Vagina (tissue), 2 donors: ENCODE measurements at regions not wholly inside any gene's neighbourhood (a gene's known extent, or its start where the extent isn't known, plus 50 kb on each side); places are given as distances from the start of the nearest gene placed in this dataset.
"Not testable (repeated sequence)": the region's sequence is repeated elsewhere in the genome, so short reads cannot be mapped to it uniquely, and the experiment has no call there.

Experiments used
- DNase-seq, 2 donors: peaks; one replicate each; pipeline ENCODE4 v3.0.0-alpha.2; 2017; ENCODE audit errors: extremely low spot score in 2 of 2
- H3K27ac ChIP-seq: fragments of 200-600 bp; sonication (generic); one replicate; pipeline ENCODE4 v1.5.1; 2019
- H3K27me3 ChIP-seq: fragments of 200-600 bp; sonication (generic); one replicate; pipeline ENCODE4 v1.5.1; 2019
- H3K36me3 ChIP-seq, 2 donors: fragments of 200-600 bp; sonication (generic); one replicate each; pipeline ENCODE4 v1.5.1; 2017 to 2019
- H3K4me1 ChIP-seq: fragments of 200-600 bp; sonication (generic); one replicate; pipeline ENCODE4 v1.5.1; 2019
- H3K4me3 ChIP-seq, 2 donors: fragments of 200-600 bp; sonication (generic); 1 replicate in 1 of 2; 2 replicates in 1 of 2; pipeline ENCODE4 v1.5.1; 2016 to 2019
- H3K9me3 ChIP-seq: fragments of 200-600 bp; sonication (generic); one replicate; pipeline ENCODE4 v1.5.1; 2019
- POLR2A ChIP-seq, 2 donors: fragments of 450-650 bp; IDR thresholded peaks; one replicate each; pipeline ENCODE4 v1.6.1; 2017; ENCODE audit warnings: antibody characterized with exemption in 2 of 2, mild to moderate bottlenecking in 2 of 2, moderate library complexity in 2 of 2
- POLR2AphosphoS5 ChIP-seq, 2 donors: sonication (generic); formaldehyde crosslinking; IDR thresholded peaks; one replicate each; pipeline ENCODE4 v1.9.0; 2017; ENCODE audit warnings: antibody characterized with exemption in 2 of 2, mild to moderate bottlenecking in 2 of 2, low read depth in 1 of 2; ENCODE audit not compliant: insufficient read depth in 1 of 2
- intact Hi-C: fragments of 100-400 bp; cut with DNase I; formaldehyde crosslinking; loops from one replicate; pipeline ENCODE4 v1.15.1; 2023
- TF ChIP-seq, protein P1 (sequence below), 3 experiments: fragments of 450-650 bp in 2 of 3; fragments of 200-600 bp in 1 of 3; sonication (generic) in 1 of 3; IDR thresholded peaks; one replicate each; pipeline ENCODE4 v1.5.1; 2017 to 2019; ENCODE audit warnings: antibody characterized with exemption in 3 of 3, mild to moderate bottlenecking in 2 of 3, moderate library complexity in 2 of 3

DNA sequence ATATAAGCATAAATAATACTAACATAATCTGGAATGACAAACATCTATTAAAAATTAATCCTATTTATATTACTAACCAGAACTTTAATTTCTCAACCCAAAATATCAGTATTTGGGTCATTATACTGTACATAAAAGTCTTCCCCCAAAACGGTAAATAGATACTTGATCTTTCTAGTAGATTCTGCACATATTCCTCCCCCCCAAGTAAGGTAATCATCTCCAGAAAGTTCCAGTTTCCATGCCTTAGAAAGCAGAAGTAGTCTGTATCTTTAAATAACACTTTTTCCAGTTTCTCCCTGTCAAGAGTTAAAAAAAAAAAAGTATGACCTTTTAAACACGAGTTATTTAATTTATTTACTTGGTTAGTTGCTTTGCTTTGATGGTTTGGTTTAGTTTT, 150.7 kb upstream of the MB21D2 start:
- TF ChIP-seq POLR2A (IDR thresholded peaks at IDR 0.05) = no peak
- TF ChIP-seq POLR2AphosphoS5 (IDR thresholded peaks at IDR 0.05; ENCODE audit: insufficient read depth in 1 of 2, low read depth in 1 of 2) = no peak
- TF ChIP-seq, protein P1, sequence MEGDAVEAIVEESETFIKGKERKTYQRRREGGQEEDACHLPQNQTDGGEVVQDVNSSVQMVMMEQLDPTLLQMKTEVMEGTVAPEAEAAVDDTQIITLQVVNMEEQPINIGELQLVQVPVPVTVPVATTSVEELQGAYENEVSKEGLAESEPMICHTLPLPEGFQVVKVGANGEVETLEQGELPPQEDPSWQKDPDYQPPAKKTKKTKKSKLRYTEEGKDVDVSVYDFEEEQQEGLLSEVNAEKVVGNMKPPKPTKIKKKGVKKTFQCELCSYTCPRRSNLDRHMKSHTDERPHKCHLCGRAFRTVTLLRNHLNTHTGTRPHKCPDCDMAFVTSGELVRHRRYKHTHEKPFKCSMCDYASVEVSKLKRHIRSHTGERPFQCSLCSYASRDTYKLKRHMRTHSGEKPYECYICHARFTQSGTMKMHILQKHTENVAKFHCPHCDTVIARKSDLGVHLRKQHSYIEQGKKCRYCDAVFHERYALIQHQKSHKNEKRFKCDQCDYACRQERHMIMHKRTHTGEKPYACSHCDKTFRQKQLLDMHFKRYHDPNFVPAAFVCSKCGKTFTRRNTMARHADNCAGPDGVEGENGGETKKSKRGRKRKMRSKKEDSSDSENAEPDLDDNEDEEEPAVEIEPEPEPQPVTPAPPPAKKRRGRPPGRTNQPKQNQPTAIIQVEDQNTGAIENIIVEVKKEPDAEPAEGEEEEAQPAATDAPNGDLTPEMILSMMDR (IDR thresholded peaks at IDR 0.05) = no peak
- Histone ChIP-seq H3K27ac (no peak overlapping the region), H3K36me3 (no peaks in the 10 kb centered on the region), H3K9me3 (no peaks in the 10 kb centered on the region), H3K27me3 (no peaks in the 10 kb centered on the region), H3K4me3 (no peak overlapping the region), H3K4me1 (no peaks in the 10 kb centered on the region)
- DNase-seq = no peak
- intact Hi-C loops = no loop called here

DNA sequence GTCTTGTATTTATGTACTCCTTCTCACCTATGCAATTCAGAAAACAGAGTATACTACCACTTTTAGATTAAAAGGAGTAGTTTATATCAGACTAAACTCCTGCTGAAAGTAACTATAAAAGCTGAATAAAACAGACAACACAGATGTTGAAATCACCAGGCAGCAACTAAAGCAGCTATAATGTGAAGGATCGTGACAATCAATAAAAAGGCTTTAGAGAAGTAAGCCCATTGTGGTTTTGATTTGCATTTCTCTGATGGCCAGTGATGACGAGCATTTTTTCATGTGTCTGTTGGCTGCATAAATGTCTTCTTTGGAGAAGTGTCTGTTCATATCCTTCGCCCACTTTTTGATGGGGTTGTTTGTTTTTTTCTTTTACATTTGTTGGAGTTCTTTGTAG, 152.1 kb upstream of the MB21D2 start:
- H3K36me3 ChIP-seq, H3K27me3 ChIP-seq, DNase-seq, intact Hi-C loops, H3K4me3 ChIP-seq, H3K4me1 ChIP-seq, H3K9me3 ChIP-seq, H3K27ac ChIP-seq: not testable (repeated sequence)

DNA sequence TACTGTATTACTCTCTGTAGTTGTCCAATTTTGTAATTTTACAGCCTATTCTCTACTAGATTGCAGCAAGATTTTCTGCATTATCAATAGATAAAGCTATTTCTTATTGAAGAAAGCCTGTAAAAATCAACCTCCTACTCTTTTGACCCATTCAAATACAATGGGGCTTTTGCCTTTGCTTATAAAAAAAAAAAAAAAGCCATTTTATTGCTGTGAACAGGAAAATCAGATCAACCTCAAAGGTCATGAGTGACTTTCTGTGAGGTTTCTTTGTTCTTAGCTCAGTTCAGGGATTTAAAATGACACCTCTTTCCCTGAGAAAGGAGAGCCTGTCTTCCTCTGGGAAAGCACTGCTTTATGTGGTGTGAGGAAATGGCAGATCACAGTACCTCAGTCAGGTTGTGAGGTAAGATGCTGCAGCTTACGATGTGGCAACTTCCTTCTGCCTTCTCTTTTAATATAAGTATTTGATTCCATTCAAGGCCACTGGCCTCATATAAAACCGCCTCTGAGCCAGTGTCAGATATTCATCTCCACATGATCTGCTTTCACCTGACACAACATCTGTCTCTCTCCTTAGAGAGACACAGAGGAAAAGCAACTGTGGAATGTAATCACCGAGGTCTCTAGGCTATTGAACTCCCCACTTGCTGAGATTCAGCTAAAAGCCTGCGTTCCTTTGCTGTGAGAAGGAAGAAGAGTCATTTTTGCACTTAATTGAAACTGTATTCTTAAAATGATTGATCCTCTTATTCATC, 161.5 kb upstream of the MB21D2 start:
- Histone ChIP-seq H3K4me1 (no peaks in the 10 kb centered on the region), H3K36me3 (no peaks in the 10 kb centered on the region), H3K27ac (no peak overlapping the region), H3K27me3 (no peaks in the 10 kb centered on the region), H3K9me3 (no peaks in the 10 kb centered on the region), H3K4me3 (no peak overlapping the region)
- no peak for TF ChIP-seq POLR2AphosphoS5 (IDR thresholded peaks at IDR 0.05; ENCODE audit: insufficient read depth in 1 of 2, low read depth in 1 of 2)
- TF ChIP-seq POLR2A (IDR thresholded peaks at IDR 0.05) = no peak
- TF ChIP-seq, protein P1 (IDR thresholded peaks at IDR 0.05) = no peak
- intact Hi-C loops = no loop called here
- DNase-seq = no peak

DNA sequence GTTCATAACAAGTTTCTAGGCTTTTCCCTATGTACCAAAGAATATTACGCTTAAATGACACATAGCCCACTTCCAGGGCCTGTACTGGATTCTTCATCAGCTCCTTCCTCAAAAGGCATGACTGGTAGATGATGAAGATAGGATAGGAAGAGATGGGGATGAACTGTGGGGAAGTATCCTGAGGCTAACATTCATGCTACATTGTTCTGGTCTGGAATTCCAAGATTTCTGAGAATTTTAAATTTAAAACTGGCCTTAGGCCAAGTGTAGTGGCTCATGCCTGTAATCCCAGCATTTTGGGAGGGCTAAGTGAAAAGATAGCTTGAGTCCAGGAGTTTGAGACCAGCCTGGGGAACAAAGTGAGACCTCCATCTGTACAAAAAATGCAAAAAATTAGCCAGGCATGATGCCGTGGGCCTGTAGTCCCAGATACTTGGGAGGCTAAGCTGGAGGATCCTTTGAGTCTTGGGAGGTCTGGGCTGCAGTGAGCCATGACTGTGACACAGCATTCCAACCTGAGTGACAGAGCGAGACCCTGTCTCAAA, 160.1 kb upstream of the PLAAT1 start:
- no peaks in the 10 kb centered on the region for H3K9me3 ChIP-seq
- no peaks in the 10 kb centered on the region for H3K4me1 ChIP-seq
- TF ChIP-seq POLR2AphosphoS5 (IDR thresholded peaks at IDR 0.05; ENCODE audit: insufficient read depth in 1 of 2, low read depth in 1 of 2) (no peak), POLR2A (IDR thresholded peaks at IDR 0.05) (no peak)
- TF ChIP-seq, protein P1 (IDR thresholded peaks at IDR 0.05) = no peak
- intact Hi-C loops = no loop called here
- no peak for DNase-seq
- H3K27ac ChIP-seq = no peak overlapping the region
- H3K4me3 ChIP-seq = no peak overlapping the region
- H3K36me3 ChIP-seq = no peaks in the 10 kb centered on the region
- no peaks in the 10 kb centered on the region for H3K27me3 ChIP-seq

DNA sequence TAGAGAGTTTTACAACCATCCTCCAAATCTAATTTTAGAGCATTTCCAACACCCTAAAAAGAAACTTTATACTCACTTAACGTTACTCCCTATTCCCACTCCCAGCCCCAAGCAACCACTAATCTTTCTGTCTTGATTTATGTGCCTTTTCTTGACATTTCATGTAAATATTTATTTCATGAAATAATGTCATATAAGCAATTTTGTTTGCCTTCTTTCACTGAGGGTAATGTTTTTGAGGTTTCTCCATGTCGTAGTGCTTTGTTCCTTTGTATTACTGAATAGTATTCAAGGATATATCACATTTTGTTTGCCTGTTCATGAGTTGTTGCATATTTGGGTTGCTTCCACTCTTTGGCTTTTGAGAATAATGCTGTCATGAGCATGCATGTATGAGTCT, 155.4 kb upstream of the PLAAT1 start:
- intact Hi-C loops = no loop called here
- TF ChIP-seq, protein P1 (IDR thresholded peaks at IDR 0.05) = no peak
- TF ChIP-seq POLR2AphosphoS5 (IDR thresholded peaks at IDR 0.05; ENCODE audit: insufficient read depth in 1 of 2, low read depth in 1 of 2) (no peak), POLR2A (IDR thresholded peaks at IDR 0.05) (no peak)

More for the DNA sequence above, 155.4 kb upstream of the PLAAT1 start:
- H3K27ac ChIP-seq = no peak overlapping the region
- H3K4me3 ChIP-seq = no peak overlapping the region
- no peak for DNase-seq
- H3K4me1 ChIP-seq = no peaks in the 10 kb centered on the region
- no peaks in the 10 kb centered on the region for H3K9me3 ChIP-seq
- no peaks in the 10 kb centered on the region for H3K36me3 ChIP-seq
- no peaks in the 10 kb centered on the region for H3K27me3 ChIP-seq
